HL-60 (cell line): ENCODE measurements at regions not wholly inside any gene's neighbourhood (a gene's known extent, or its start where the extent isn't known, plus 50 kb on each side); places are given as distances from the start of the nearest gene placed in this dataset.

Experiments used
- POLR2AphosphoS5 ChIP-seq: IDR thresholded peaks from 2 replicates; pipeline ENCODE4 v1.6.1; 2012; ENCODE audit warnings: low read depth
- REST ChIP-seq: IDR thresholded peaks from 2 replicates; pipeline ENCODE4 v1.6.1; 2012; ENCODE audit warnings: low read depth; ENCODE audit not compliant: insufficient replicate concordance
- SPI1 ChIP-seq: IDR thresholded peaks from 2 replicates; pipeline ENCODE4 v1.6.1; 2012; ENCODE audit warnings: low read depth, mild to moderate bottlenecking, borderline replicate concordance
- TF ChIP-seq, protein P1 (sequence below): IDR thresholded peaks from one replicate; pipeline ENCODE4 v1.5.1; 2011; ENCODE audit warnings: low read length, control low read depth, inconsistent platforms; ENCODE audit not compliant: insufficient read depth

- TF ChIP-seq, protein P1, sequence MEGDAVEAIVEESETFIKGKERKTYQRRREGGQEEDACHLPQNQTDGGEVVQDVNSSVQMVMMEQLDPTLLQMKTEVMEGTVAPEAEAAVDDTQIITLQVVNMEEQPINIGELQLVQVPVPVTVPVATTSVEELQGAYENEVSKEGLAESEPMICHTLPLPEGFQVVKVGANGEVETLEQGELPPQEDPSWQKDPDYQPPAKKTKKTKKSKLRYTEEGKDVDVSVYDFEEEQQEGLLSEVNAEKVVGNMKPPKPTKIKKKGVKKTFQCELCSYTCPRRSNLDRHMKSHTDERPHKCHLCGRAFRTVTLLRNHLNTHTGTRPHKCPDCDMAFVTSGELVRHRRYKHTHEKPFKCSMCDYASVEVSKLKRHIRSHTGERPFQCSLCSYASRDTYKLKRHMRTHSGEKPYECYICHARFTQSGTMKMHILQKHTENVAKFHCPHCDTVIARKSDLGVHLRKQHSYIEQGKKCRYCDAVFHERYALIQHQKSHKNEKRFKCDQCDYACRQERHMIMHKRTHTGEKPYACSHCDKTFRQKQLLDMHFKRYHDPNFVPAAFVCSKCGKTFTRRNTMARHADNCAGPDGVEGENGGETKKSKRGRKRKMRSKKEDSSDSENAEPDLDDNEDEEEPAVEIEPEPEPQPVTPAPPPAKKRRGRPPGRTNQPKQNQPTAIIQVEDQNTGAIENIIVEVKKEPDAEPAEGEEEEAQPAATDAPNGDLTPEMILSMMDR: no peak
- TF ChIP-seq REST (no peak), SPI1 (no peak), POLR2AphosphoS5 (no peak)
These were observed 543.8 kb upstream of the CPEB2 start for GRCh38 chr4:14458463-14458862.
